ENCODE measurements at regions not wholly inside any gene's neighbourhood (a gene's known extent, or its start where the extent isn't known, plus 50 kb on each side); places are given as distances from the start of the nearest gene placed in this dataset.

- TF ChIP-seq CTCF (IDR thresholded peaks at IDR 0.05) (no peak), POLR2A (IDR thresholded peaks at IDR 0.05) (no peak), POLR2AphosphoS5 (IDR thresholded peaks at IDR 0.05) (no peak)
Observed at GRCh38 chr10:64626924-64627323, 1105.7 kb downstream of the REEP3 start.
